ENCODE measurements at regions not wholly inside any gene's neighbourhood (a gene's known extent, or its start where the extent isn't known, plus 50 kb on each side); places are given as distances from the start of the nearest gene placed in this dataset.

DNA sequence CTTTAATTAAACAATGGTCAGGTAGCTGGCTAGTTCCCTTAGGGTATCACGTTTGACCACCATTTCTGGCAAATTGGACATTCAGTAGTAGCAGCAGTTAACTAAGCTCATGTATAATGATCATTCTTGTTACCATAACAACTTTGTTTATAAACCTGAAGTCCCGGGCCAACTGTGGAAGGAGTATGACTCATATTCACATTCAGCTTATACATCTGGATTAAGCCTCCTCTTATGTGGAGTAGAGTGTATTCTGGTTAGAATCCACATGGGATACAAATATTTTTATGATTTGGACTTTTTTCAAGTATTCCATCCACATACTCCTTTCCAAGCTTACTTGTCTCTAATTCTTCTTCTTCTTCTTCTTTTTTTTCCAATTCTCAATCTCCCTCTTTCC lies 70.3 kb upstream of the ZSWIM2 start:
- FAIRE-seq: no peak

DNA sequence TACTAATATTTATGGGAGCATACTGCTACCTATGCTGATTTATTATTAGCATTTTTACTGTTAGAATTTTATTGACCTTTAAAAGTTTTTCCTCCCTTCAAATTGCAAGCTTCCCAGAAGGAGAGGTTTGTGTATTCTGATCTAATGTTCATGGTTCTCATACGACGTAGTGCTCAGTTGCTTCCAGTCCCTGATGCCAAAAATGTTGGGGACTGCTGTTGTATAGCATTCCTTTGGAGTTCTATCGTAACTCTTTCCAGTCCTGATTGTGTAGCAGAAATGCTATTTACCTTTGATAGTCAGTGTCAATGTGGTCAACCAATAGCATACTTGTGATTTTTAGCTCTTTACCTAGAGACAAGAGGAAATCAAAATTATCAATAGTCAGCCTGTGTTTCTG lies 69.5 kb upstream of the ZSWIM2 start:
- no peak for FAIRE-seq

DNA sequence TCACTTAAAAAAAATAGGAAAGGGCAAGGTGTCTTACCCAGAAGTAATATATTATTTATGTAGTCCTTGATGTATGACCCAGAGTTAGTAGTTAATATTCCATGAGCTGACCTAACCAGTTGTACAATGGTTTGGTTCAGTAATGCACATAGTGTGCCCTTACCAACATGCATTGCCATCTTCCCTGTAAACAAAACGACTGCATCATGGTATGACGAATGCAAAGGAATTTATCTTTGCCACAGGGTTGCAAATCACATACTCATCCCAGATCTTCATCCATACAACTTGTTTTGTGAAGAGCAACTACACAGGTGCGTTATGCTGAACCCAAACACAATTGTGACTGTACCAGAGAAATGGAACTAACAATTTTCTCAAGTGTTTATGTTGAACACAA lies 68.9 kb upstream of the ZSWIM2 start:
- no peak for FAIRE-seq

DNA sequence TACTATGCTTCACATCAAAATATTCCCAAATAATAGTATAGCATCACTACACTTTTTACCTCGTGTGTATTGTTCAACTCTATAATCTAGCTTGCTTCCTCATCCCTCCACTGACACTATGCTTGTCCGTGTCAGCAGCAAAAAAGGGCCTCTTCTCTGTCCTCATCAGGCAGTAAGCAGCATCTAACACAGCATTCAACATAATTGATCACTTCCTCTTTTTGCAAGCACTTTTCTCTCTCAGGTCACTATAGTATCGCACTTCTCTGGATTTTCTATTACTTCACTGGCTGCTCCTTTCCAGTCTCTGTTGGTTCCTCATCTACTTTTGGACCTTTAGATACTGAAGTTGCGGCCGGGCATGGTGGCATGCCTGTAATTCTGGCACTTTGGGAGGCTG lies 64.9 kb upstream of the ZSWIM2 start:
- no peak for FAIRE-seq

DNA sequence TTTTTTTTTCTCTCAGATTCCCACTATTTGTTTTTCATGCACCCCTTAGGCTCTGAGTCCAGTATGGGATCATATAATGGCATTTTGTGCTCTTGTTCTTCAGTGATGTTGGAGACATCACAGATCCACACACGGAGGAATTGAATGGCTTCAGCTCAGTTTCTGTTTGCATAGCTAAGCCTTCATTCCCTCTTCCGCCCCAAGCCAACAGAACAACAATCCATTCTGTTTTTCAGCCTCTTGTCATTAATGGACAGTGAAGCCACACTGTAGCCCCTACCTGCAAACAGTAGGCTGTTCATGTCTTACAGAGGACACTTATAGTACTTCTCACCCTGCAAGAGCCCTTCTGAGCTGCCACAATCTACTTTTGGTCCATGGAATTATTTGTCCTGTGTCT lies 64.0 kb upstream of the ZSWIM2 start:
- no peak for FAIRE-seq

DNA sequence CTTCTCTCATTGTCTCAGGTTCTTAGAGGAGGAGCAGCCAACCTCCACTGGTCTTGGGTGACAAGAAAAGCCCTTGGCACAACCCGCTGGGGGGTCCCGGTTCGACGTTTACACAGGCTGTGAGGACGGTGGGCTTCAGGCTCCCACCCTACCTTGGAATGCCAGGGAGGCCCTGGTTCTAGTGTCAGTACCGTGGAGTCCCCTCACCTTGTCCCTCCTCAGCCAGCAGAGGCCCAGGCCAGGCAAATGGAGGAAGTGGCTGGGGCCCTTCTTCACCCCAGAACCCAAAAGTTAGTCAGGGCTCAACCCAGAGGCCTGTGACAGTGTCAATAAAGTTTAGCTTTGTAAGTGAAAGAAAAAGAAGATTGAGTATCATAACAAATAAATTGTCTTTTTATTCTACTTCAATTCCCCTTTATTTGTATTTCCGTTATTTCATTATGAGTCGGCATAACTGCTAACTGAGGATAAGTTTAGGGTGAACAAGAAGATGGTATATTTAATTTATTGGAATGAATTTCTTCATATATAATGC lies 62.6 kb upstream of the ZSWIM2 start:
- FAIRE-seq: no peak

DNA sequence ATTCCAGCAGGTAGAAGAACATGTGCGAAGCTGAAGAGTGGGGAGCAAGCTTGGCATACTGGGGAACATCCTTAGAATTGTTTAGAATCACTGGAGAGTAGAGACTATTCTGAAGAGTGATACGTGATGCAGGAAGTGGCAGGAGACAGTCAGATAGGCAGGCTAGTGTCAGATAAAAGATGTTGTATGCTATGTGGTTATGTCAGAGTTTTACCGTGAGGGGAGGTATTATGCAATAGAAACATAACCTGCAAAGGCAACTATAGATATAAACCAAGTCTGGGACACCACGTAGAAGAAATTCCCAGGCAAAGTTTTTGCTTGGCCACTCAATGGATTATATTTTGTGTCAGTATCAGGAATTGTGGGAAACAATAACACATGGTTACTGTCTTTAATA lies 62.0 kb upstream of the ZSWIM2 start:
- FAIRE-seq: no peak

DNA sequence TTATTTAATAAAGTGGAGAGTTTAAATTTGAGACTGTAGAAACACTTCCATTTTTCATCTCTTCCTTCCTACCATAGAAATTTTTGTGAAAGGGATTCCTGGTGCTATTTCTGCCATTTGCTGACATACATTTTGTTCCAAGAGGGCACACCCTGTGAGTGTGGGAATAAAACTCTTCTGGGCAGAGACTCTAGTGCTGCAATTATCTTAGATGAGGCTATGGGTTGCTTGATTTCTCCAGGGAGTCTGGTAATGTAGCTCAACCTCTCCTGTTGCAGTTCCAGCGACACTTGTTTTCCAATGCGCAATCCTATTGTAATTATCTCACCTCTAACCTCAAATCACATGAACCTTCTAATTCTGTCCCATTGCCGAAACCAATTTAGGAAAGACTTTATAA lies 60.1 kb upstream of the ZSWIM2 start:
- no peak for FAIRE-seq

DNA sequence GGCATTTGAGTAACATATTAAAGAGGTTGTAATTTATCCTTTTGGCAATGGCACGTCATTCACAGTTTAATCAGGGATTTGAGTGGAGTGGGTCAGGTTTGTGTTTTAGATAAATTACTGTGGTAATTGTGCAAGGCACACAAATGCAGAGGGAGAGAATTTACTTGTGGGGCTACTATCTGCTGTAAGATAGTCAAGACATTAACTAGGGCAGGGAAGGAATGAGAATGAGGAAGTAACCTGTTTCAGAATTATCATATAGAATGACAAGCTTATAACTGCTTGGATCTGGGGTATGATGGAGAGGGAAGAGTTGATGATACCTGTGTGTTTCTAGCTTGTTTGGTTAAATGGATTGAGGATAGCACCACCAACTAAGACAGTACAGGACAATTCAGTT lies 58.9 kb upstream of the ZSWIM2 start:
- no peak for FAIRE-seq

DNA sequence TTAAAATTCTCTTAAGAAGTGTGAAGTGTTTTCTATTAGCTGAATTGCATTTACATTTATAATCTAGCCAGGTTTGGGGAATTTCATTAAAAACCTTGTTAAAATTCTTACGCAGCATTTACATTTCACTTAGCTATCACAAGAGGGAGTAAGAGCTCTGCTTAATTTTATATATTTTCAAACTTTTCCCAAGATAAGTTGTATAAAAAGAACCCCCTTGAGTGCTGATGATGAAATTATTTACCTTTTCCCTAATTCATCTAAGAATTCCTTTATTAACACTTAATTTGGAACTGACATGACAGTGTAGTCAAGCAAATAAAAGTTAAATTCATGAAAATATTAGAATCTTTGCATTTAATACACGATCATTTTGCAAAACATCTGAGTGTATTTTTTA lies 54.2 kb upstream of the ZSWIM2 start:
- FAIRE-seq: peak; percentile 93
